Middle frontal gyrus (tissue), 1 donor: ENCODE measurements at regions not wholly inside any gene's neighbourhood (a gene's known extent, or its start where the extent isn't known, plus 50 kb on each side); places are given as distances from the start of the nearest gene placed in this dataset.

Source experiments
- DNase-seq: peaks from one replicate; pipeline ENCODE4 v3.0.0-alpha.2; 2015; ENCODE audit warnings: low spot score; ENCODE audit errors: extremely low spot score

DNA sequence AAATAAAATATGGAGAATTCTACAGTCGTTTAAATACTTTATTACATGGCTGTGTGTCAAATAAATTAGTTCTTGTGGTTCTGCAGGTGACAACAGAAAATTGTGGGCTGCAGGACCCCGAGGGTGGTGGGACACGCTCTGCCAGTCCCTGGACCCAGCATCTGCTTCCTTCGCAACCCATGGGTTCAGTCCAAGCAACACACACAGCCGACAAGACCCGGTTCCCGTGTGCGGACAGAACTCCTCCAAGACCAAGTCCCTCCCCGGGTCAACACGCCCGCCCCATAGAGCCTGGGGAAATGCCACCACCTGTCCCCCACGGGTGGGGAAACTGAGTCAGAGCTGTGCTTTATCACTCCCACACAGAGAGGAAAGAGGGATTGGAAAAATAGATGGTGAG is 238.9 kb downstream of the BRD1 start:
- no peak for DNase-seq

DNA sequence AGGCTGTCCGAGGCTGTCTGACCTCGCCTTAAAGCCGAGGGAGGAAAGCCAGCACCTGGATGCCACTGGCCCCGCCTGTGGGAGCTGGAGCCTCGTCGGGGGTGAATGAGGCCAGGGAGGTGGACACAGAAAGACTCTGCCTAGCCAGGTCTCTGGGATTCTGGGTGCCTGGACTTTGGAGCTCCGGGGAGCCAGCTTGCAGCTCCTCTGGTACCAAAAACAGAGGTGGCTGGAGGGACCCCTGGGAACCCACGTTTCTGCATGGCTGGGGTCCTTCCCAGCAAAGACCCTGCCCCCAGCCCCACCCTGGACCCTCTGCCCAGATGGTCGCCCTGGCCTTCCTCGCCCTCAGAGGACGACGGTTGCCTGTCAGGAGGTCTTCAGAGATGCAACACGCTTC is 239.7 kb downstream of the BRD1 start:
- DNase-seq, result no peak

DNA sequence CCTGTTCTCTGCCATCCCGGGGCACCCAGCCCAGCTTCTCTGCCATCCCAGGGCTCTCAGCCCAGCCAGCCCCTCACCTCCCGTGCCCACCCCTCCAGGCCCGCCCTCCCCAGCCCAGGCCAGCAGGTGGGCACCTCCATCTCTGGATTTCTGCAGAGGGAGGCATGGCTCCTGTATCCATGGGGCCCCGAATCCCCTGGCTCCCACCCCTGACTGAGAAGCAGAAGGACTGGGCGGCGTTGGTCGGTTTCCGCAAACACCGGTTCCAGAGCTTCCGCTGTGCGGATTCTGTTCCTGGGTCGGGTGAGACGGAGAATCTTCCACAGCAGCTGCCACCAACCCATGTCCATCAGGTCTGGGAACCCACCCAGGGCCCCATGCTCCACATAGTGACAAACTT is 240.3 kb downstream of the BRD1 start:
- DNase-seq, result no peak

DNA sequence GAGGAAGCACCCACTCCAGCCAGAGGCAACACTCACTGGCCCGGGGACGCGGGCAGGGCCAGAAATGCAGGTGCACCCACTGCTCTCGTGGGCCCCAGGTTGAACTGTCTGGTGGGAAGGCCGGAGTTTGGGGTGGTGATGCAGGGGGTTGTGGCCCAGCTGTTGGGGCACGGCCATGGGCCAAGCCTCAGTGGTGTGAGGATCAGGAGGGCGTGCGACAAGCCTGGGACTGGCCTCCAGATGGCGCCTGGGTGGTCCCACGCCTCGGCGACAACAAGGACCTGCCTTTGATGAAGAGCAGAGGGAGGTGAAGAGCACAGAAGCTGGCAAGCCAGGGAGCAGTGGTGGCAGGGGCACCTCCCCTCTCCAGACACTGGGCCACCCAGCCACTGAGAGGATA is 240.8 kb downstream of the BRD1 start:
- DNase-seq, result no peak

DNA sequence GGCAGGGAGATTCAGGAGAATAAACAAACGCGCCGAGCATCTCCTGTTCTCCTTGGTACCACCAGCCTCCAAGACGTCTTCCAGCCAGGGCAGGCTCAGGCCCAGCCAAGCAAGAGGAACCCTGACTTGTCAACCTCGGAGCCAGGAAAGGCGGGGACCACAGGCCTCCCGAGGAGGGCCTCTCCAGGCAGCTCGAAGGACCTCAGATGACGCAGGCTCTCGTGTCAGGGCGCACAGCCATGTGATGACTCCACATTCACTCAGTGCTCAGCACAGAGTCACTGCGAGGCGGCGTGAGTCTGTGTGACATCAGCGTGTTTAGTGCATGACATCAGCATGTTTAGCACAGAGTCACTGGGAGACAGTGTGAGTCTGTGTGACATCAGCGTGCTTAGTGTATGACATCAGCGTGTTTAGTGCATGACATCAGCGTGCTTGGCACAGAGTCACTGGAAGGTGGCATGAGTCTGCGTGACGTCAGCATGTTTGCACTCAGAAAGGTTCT is 241.4 kb downstream of the BRD1 start:
- DNase-seq, result no peak

DNA sequence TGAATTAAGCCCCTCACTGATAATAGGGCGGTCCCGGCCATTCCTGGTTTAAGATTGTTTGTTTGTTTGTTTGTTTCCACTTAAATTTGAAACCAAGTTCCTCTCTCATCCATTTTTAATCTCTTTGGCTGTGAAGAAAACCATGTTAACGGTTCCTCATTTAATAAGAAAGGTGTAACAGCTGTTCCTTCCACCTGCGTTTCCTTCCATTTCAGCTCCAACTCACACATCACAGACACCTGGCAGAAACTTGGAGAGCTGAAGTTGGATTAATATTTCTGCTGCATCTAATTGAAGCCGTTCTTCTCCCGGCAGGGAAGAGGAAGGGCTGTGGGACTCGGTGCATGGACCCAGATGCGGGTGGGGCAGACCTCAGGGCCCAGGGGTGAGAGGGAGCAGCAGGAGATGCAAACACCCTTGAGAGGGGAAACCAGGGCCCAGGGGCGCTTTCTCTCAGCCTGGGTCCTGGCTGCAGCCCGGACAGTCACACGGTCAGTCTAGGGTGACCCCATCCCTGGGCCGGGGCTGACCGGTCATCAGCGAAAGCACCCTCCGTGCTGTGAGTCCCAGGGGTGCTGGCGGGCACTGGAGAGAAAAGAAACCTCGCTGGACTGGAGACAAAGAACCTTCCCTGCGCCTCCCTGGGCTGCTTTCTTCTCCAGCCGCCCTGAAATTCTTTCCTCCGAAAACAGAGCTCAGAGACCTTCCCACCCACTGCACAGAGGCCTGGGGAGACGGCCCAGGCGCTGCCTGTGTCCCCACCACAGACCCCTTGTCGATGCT is 242.0 kb downstream of the BRD1 start:
- DNase-seq, result no peak

DNA sequence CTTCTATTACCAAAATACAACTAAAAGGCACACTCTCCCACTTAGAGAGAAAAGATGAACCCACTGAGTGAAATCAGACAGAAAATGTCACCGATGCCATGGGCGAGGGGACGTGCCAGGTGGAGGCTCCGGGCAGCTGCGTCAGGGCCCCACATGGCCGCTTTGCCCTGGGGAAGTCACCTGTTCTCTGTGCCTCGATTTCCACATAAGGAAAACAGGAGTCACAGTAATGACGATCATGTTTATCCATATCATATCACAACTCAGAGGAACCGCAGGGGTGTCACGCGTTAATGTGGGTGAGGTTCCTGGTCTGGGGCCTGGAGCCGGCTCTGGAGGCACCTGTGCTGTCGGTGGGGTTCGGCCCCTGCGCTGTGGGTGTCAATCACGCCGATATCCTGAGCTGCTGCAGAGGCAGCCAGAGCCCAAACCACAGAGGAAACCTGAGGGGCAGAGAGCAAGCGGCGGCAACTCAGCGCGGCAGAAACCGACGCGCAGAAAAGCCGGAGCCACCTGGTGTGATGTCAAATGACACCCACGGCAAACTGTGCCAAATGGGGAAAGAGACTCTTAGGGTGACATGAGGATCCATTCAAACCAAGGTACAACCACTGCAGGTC is 243.7 kb downstream of the BRD1 start:
- no peak for DNase-seq

DNA sequence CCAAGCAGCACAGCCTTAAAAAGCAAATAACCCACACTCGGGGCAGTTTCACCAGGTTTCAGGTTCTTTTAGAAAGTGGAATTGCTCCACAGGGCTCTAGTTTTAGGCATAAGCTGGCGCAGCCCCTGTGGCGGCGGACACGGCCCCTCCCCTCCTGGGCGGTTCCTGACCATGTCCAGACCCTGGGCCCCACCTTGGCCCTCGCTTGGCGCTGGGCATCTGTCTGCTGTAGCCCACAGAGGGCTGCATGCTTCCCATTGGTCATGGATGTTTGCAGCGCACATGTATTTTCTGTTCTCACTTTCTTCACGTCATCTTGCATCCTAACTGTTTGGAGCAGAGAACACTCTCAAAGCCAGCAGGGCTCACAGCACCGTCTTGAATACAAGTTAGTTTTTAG is 244.3 kb downstream of the BRD1 start:
- no peak for DNase-seq

DNA sequence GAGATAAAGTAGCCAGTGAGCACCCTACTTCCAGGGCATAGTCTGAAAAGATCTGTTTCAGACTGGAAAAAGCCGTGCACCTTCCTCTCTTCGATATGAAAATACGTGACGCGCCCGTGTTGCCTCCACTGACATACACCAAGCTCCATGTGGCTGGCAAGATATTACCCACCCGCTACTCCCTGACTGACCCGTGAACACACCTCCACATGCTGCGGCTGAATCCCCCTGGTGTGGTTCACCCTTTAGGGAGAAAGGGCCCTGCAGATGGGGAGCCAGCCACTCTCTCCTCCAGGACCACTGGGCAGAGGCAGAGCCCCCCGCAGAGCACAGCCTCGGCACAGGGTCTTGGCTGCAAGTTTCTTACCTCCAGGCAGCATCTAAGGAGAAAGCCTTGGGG is 245.0 kb downstream of the BRD1 start:
- DNase-seq, result no peak

DNA sequence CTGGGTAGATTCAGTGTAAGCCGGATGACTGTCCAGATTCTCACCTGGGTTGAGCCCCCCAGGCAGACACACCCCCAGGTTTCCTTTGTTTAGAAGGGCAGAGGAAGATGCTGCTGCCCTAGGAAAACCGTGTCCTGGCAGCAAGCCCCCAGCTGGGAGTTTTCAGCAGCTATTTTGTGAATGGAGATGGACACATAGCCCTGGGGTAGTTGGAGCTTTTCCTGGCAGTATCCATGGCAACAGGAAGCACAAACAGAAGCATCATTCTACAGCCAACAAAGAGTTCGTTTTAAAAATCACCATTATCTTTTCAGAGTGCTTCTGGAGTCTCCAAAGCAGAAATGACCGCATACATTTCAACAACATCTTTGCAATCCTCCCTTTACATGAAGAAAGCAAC is 245.5 kb downstream of the BRD1 start:
- peak; percentile 70 for DNase-seq

DNA sequence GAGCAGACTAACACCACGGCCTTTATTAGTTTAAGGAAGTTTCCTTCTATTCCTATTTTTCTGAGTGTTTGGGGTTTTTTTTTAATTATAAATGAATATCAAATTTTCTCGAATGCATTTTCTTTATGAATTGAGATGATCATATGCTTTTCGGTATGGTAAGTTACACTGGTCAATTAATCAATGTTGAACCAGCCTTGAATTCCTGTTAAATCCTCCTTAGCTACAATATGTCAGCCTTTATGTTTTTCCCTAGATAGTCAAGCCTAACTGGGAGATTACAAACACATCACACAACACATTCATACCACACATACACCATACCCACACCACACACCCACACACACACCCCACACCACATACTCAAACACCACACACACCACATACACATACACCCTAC is 247.6 kb downstream of the BRD1 start:
- DNase-seq, result no peak

DNA sequence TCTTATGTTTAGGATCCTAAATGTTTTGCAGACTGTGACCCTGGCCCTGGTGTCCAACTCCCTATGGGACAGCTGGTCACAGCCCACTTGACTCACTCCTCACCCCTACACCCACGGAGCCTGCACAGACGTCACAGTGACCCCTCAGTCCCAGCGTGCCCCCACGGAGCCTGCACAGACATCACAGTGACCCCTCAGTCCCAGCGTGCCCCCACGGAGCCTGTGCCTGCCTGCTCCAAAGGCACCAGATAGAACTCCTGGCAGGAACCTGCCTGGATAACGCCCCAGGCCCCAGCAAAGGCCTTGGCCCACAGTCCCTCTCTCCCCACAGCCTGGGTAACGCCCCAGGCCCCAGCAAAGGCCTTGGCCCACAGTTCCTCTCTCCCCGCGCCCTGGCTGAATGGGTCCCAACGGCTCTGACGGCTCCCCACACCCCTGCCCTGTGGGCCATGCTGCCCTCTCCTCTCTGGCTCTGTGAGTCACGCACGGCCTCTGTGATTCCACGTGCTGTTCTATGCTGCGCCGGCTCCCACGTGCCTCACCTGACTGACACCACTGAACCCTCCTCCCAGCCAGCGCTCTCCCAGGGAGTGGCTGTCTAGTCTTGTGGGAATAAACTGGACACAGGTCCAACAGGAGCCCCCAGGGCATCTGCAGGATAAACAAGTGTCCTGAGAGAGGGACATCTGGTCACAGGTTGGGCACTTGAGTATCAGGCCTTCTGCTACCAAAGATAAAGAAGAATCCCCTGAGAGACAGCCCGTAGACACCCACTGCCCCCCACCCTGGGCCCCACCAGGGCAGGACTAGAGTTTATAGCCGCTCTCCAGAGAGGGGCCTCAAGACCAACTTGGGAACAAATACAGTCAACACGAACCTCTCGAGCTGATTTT is 250.3 kb downstream of the BRD1 start:
- DNase-seq, result no peak

DNA sequence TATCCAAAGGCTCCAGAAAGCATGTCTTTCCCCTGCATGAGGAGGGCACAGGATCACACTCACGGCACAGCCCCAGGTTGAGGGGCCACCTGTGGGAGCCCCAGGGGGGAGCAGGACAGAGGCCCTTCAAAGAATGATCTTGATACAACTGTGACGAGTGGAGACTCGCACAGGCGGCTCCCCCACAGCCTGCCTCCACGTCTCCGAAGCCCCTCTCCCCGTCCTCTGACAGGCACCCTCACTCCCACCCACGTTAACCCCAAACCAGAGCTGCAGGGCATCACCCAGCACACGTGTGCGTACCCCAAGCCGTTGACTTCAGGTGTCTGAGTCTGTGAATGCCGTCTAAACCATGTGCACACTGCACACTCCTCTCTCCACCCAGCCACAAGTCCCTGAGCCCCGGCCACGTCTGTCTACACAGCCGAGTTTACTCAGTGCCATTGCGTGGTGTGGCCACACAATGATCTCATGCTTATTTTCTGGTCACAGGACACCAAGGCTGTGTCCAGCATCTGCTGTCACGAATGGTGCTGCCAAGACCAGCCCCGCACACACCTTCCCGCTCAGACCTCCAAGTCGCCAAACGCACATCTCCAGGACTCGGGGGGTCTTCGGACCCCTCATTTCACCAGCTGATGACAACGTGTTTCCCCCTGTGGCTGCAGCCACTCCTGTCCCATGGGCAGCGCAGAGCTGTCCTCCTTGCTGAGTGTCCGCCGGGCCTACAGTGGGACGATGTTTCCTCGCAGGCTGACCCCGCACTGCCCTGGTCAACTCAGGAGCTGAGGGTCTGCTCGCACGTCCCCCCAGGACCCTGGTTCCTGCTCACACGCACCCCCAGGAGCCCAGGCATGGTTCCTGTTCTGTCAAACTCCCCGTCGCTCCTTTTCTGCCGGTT is 251.2 kb downstream of the BRD1 start:
- no peak for DNase-seq

DNA sequence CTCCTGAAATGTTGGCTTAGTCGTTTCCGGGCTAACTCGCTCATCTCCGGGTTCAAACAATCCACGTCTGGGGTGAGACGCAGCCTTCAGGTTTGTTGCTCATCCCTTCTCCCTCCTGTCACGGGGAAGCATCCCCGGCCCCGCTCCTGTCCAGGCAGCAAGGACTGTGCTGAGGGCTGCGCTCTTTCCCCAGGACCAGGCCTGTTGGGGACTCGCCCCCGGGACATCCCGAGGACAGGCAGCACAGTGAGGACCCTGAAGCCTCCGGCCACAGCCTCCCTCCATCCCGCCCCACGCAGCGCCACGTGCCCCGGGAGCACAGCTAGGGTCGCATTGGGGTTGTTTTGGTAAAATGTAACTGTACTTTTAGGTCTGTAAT is 252.0 kb downstream of the BRD1 start:
- DNase-seq, result no peak

DNA sequence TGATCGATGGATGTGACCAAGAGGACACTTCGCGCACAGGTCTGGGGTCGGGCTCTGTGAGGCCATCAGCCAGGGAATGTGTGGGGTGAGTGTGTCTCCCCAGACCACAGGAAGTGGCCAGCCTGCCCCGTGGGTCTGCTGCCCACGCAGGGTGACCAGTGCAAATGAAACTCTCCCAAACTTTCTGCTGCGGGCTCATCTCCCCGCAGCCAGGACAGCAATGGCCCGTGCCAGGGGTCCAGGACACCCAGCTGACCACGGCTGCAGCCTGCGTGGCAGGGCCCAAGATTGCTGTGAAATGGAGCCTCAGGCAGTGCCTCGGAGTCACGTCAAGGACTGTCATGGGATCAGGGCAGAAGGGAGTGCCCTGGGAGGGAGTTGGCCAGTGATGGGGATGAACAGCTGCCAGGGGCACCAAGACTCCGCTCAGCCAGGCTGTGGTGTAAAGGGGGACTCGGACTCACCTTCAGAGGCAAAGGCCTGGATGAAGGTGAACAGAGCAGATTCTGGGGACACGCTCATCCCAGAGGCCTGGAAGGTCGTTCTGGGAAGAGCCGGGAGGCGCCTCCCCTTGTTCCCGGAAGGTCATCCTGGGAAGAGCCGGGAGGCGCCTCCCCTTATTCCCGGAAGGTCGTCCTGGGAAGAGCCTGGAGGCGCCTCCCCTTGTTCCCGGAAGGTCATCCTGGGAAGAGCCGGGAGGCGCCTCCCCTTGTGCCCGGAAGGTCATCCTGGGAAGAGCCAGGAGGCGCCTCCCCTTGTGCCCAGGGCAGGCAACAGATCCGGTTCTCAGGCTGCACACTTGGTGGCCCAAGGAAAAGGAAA is 252.6 kb downstream of the BRD1 start:
- no peak for DNase-seq

DNA sequence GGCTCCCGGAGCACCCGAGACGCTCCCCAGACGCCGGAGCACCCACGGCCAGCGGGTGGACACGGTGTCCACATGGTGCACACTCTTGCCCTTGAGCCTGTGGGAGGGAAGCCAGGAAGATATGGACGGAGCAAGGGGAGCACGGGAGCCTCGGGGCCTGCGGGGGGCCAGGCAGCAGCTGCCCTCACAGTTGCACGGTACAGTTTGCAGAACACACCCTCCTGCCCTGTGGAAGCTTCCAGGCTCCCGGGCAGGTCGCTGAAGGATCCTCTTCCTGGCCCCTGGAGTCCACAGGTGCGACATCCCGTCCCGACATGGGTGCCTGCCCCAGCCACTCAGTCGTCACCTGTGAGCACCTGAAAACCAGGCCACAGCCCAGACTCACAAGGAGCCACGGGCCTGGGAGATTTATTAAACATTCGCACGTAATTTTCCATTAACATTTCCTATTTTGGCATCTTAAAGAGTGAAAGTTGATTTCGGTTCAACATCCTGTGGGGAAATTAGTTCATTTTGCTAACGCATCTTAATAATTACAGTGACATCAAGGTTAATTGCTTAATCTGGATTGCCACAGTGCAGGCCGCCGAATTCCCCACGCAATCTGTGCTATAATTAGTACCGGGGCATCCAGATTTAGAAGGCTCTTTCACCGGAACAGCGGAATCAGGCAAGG is 253.3 kb downstream of the BRD1 start:
- DNase-seq, result no peak

DNA sequence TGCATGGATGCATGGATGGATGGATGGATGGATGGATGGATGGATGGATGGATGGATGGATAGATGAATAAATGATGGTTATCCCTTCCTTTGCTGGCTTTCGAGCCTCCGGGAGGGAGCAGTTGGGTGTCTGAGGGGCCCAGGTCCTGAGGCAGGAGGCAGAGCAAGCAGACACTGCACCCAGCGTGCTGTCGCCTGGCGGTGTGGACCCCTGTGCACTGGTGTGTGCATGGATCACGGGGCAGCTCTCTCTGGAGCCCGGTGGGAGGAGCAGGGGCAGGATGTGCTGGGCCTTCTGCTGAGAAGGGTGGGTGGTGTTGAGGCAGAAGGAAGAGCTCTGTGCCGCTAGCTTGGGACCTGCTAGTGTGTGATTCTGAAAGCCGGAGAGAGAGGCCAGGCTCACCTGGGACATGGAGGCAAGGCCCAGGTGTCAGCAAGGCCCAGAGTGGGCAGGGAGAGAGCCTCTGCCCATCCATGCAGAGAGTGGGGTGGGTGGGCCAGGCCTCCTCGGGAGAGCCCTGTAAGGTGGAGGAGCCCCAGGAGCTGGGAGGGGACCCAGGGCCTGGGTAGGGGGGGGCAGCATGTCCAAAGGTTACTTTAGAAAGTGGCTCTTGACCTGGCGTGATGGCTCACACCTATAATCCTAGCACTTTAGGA is 254.4 kb downstream of the BRD1 start:
- DNase-seq, result no peak

DNA sequence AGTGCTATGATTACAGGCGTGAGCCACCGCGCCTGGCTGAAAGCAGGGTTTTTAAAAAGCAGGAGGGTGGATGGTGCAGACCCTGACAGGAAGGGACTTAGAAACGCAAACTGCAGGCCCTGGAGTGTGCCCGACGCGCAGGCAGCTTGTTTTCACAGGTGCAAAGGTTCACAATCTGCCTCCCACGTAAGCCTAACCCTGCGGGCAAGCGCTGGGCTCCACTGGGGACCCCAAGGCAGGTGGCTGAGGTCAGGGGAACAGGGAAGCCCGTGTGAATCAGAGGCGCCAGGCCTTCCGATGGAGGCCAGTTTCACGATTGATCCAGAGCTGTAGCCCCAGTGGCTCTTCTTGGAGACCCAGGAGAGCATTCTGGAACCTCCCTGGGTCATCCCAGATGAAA is 256.3 kb downstream of the BRD1 start:
- no peak for DNase-seq
